A673 (cell line): ENCODE measurements at regions not wholly inside any gene's neighbourhood (a gene's known extent, or its start where the extent isn't known, plus 50 kb on each side); places are given as distances from the start of the nearest gene placed in this dataset.

Source experiments
- BruUV-seq: library from RNA; stranded (reverse); fragments of 400-500 nt; replicated peaks from 2 replicates; lab custom pipeline; 2021; lab: Mats Ljungman, UMichigan
- CTCF ChIA-PET: fragments of 300-600 bp; sonication (Branson Sonifier 250); formaldehyde crosslinking; loops from one replicate; lab custom pipeline; 2022; ENCODE audit warnings: antibody characterized with exemption; lab: Charles Lee
- POLR2A ChIA-PET: fragments of 300-600 bp; sonication (Branson Sonifier 250); formaldehyde crosslinking; loops from one replicate; lab custom pipeline; 2022; ENCODE audit warnings: antibody characterized with exemption; ENCODE audit not compliant: low non-redundant PET; lab: Charles Lee
- DNase-seq: peaks from one replicate; pipeline ENCODE4 v3.0.0-alpha.2; 2015; ENCODE audit warnings: low spot score
- H3K27ac ChIP-seq: fragments of 200-600 bp; sonication (generic); 2 replicates; pipeline ENCODE4 v1.5.1; 2016; ENCODE audit warnings: mixed run types, low read depth, mild to moderate bottlenecking, mixed read lengths, antibody characterized with exemption, low read length; ENCODE audit not compliant: poor library complexity, severe bottlenecking
- H3K27me3 ChIP-seq: fragments of 200-600 bp; sonication (generic); replicated peaks from 2 replicates; pipeline ENCODE4 v1.6.1; 2017; ENCODE audit warnings: mixed run types, low read depth, mild to moderate bottlenecking, mixed read lengths, antibody characterized with exemption, low read length; ENCODE audit not compliant: insufficient read depth, poor library complexity
- H3K36me3 ChIP-seq: fragments of 200-600 bp; sonication (generic); 2 replicates; pipeline ENCODE4 v1.6.1; 2016; ENCODE audit warnings: mixed run types, mild to moderate bottlenecking, mixed read lengths, antibody characterized with exemption, low read length; ENCODE audit not compliant: insufficient read depth, poor library complexity, severe bottlenecking
- H3K4me1 ChIP-seq: fragments of 200-600 bp; sonication (generic); 2 replicates; pipeline ENCODE4 v1.6.1; 2017; ENCODE audit warnings: mixed run types, mild to moderate bottlenecking, mixed read lengths, antibody characterized with exemption, low read length; ENCODE audit not compliant: insufficient read depth, poor library complexity, severe bottlenecking
- H3K4me3 ChIP-seq: fragments of 200-600 bp; sonication (generic); 2 replicates; pipeline ENCODE4 v1.5.1; 2016; ENCODE audit warnings: low read depth, mixed run types, mild to moderate bottlenecking, mixed read lengths, low read length; ENCODE audit not compliant: poor library complexity, severe bottlenecking
- H3K9me3 ChIP-seq: fragments of 200-600 bp; sonication (generic); 2 replicates; pipeline ENCODE4 v1.6.1; 2016; ENCODE audit warnings: mixed run types, low read depth, mild to moderate bottlenecking, mixed read lengths, antibody characterized with exemption, low read length; ENCODE audit not compliant: poor library complexity, severe bottlenecking
- EZH2 ChIP-seq: fragments of 200-600 bp; sonication (generic); IDR thresholded peaks from 2 replicates; pipeline ENCODE4 v1.6.1; 2017; ENCODE audit warnings: borderline replicate concordance, low read depth, mild to moderate bottlenecking, mixed read lengths, antibody characterized with exemption, low read length; ENCODE audit not compliant: poor library complexity, severe bottlenecking
- intact Hi-C: fragments of 100-400 bp; cut with micrococcal nuclease; formaldehyde crosslinking; loops from one replicate; pipeline ENCODE4 v1.10.0; 2022; ENCODE audit not compliant: unreplicated experiment
- TF ChIP-seq, protein P1 (sequence below): fragments of 300-800, 200-600 bp; sonication (generic); conservative IDR thresholded peaks from 2 replicates; pipeline ENCODE4 v1.5.1; 2017; ENCODE audit warnings: low read depth, mild to moderate bottlenecking, antibody characterized with exemption, low read length, moderate library complexity, mixed read lengths

- Histone ChIP-seq H3K9me3 (no peaks in the 10 kb centered on the region), H3K27ac (no peak overlapping the region), H3K4me3 (no peak overlapping the region), H3K36me3 (peaks cover 19% of the 10 kb centered on the region), H3K4me1 (peaks cover 25% of the 10 kb centered on the region), H3K27me3 (no peaks in the 10 kb centered on the region)
- CTCF ChIA-PET = no interaction called here
- BruUV-seq = no TSS peak
- DNase-seq = no peak
- TF ChIP-seq, protein P1, sequence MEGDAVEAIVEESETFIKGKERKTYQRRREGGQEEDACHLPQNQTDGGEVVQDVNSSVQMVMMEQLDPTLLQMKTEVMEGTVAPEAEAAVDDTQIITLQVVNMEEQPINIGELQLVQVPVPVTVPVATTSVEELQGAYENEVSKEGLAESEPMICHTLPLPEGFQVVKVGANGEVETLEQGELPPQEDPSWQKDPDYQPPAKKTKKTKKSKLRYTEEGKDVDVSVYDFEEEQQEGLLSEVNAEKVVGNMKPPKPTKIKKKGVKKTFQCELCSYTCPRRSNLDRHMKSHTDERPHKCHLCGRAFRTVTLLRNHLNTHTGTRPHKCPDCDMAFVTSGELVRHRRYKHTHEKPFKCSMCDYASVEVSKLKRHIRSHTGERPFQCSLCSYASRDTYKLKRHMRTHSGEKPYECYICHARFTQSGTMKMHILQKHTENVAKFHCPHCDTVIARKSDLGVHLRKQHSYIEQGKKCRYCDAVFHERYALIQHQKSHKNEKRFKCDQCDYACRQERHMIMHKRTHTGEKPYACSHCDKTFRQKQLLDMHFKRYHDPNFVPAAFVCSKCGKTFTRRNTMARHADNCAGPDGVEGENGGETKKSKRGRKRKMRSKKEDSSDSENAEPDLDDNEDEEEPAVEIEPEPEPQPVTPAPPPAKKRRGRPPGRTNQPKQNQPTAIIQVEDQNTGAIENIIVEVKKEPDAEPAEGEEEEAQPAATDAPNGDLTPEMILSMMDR = no peak
- TF ChIP-seq EZH2 = no peak
- intact Hi-C loops = no loop called here
- POLR2A ChIA-PET = no interaction called here
Observed at GRCh38 chrX:45765767-45766166, 565.1 kb upstream of the DIPK2B start.

GRCh38 chrX:45765281-45765680 is 564.6 kb upstream of the DIPK2B start:
- POLR2A ChIA-PET = no interaction called here

GRCh38 chrX:45762699-45763647 is 562.3 kb upstream of the DIPK2B start:
- H3K4me1 ChIP-seq = peaks cover 21% of the 10 kb centered on the region
- CTCF ChIA-PET = no interaction called here

More at GRCh38 chrX:45765281-45765680, 564.6 kb upstream of the DIPK2B start:
- Histone ChIP-seq H3K27ac (no peak overlapping the region), H3K4me3 (no peak overlapping the region), H3K27me3 (no peaks in the 10 kb centered on the region), H3K9me3 (no peaks in the 10 kb centered on the region), H3K4me1 (peaks cover 21% of the 10 kb centered on the region), H3K36me3 (peaks cover 19% of the 10 kb centered on the region)
- DNase-seq = no peak
- BruUV-seq = no TSS peak
- intact Hi-C loops = no loop called here
- TF ChIP-seq EZH2 = no peak
- TF ChIP-seq, protein P1 = no peak
- CTCF ChIA-PET = no interaction called here

More at GRCh38 chrX:45762699-45763647, 562.3 kb upstream of the DIPK2B start:
- Histone ChIP-seq H3K4me3 (no peak overlapping the region), H3K27ac (no peak overlapping the region), H3K36me3 (peaks cover 19% of the 10 kb centered on the region), H3K9me3 (no peaks in the 10 kb centered on the region), H3K27me3 (no peaks in the 10 kb centered on the region)
- no peak for DNase-seq
- POLR2A ChIA-PET = no interaction called here
- intact Hi-C loops = no loop called here
- BruUV-seq = no TSS peak
- TF ChIP-seq, protein P1 = no peak
- no peak for TF ChIP-seq EZH2
